ENCODE measurements at regions not wholly inside any gene's neighbourhood (a gene's known extent, or its start where the extent isn't known, plus 50 kb on each side); places are given as distances from the start of the nearest gene placed in this dataset.
"Not testable (repeated sequence)": the region's sequence is repeated elsewhere in the genome, so short reads cannot be mapped to it uniquely, and the experiment has no call there.

GRCh38 chr2:14506955-14507354, 125.6 kb upstream of the LRATD1 start:
- DNase-seq: not testable (repeated sequence)

DNA sequence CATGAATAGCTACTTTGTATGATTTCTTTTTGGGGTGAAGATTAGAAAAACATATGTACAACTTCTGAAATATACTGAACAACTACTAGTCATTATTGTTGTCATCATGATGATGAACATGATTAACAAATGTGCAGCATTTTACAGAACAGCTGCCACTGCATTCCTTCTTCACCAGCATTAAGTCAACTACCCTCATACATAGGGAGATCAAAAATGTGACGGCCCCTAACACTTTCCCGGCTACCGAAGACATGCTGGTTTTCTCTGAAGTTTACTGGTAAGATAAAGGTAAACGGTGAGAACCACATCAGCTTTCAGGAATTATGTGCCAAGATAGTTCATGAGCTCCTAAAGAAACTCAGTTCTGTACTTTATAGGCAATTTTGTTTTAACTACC, 121.0 kb upstream of the LRATD1 start:
- DNase-seq: no peak

GRCh38 chr2:14513903-14514302, 118.6 kb upstream of the LRATD1 start:
- DNase-seq: no peak

DNA sequence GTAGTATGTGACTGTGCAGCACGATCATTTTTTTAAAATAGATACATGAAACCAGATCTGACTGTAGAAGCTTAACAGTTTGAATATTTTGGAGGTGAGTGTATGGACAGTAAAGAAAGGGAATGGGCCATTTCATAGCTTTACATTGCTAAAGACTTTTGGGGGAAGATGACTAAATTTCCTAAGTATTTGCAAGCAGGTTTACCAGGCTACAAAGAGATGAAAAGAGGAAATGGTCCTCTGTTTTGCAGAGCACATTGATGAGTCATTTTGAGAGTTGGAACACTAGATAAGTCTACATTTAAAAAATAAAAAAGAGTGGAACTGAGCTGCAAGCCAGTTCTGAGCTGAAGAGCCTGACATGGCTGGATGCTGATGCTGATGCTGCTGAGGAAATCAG, 115.7 kb upstream of the LRATD1 start:
- DNase-seq: no peak

DNA sequence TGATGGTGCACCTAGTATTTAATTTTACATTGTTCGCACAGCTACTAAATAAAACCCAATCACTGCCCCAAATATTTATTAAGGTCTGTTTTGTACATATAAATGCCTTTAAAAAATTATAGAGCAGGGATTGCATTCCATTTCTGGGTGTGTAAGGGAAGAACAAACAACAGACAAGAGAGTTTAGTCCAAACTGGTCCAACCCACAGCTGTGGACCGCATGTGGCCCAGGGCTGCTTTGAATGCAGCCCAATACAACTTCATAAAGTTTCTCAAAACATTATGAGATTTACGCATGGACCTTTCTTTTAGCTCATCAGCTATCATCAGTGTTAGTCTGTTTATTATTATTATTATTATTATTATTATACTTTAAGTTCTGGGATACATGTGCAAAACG, 114.8 kb upstream of the LRATD1 start:
- no peak for DNase-seq

GRCh38 chr2:14520385-14520945, 112.1 kb upstream of the LRATD1 start:
- DNase-seq: no peak

GRCh38 chr2:14524041-14524802, 108.3 kb upstream of the LRATD1 start:
- no peak for DNase-seq

DNA sequence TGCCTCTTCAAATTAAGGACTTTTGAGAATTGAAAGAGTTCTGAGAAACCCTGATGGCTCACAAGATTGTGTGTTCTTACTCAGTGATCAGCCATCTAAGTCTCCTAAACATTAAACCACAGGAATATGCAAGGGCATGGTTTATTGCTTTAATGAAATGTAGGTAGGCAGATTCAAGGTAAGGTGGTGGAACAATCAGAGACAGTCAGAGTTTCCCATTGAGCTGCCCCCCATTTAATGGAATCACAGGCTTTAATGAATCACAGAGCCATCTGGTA, 107.8 kb upstream of the LRATD1 start:
- DNase-seq: no peak

DNA sequence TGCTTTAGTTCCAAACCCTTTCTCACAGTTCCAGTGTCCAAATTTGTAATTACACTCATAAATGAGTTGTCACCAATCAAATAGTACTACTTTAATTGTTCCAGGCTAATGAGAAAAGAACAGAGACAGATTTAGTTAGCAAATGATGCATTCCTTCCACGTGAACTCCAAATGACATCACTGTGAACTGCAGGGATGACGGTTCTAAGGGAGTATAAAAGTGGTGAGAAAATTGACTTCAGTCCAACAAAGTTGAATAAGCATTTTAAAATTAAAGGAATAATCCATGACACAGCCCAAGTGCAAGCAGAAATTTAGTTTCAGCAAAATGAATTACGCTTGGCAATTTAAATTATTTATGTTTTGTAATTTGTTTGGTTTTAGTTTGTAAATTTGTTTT, 102.0 kb upstream of the LRATD1 start:
- no peak for DNase-seq

DNA sequence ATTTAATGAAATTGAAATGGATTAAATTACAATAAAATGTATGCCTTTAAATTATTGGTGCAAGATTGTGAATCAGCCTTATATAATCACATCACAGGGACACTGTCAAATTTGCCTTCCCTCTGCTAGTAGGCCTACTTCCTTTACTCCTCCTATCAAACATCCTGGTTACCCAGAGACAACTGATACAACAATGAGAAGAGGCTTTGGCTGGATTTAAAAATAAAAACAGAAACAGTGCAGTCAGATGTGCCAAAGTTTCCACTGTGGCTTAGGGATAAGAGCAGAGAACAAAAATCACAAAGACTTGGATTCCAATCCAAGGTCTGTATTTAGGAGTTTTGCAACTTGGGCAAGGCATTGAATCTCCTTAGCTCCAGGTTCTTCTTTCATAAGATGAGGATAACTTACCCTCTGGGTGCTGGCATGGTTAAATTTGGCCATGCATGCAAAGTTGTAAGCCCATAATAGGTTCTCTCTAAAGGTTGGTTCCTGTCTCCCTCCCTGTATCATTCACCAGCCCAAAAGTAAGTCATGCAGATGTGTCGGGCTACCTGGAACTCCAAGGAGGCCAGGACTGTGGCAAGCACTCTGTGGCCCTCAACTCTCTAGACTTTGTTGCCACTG, 99.3 kb upstream of the LRATD1 start:
- DNase-seq: no peak

DNA sequence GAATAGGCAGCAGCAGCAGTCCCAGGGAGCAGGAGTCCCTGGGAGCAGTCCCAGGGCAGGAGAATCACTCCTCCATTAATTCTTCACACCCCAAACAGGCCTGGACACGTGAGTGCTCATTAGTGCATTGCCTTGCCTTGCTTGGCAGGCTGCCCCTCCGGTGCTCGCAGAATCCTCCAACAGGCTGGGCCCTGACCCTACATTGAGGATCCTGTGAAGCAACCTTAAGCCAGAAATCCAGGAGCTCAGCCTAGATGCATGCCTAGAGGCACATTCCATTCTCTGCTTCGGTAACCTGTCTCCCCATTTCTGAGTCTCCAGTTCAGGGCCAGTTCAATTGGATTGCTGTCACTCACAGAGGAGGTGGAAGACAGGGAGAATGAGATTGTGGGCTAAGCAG, 97.4 kb upstream of the LRATD1 start:
- DNase-seq: no peak

GRCh38 chr2:14536976-14537375, 95.5 kb upstream of the LRATD1 start:
- DNase-seq: no peak

- DNase-seq: no peak
These were observed 92.5 kb upstream of the LRATD1 start for GRCh38 chr2:14540015-14540414.

GRCh38 chr2:14543284-14543683, 89.2 kb upstream of the LRATD1 start:
- no peak for DNase-seq

GRCh38 chr2:14544247-14544646, 88.3 kb upstream of the LRATD1 start:
- DNase-seq: no peak

DNA sequence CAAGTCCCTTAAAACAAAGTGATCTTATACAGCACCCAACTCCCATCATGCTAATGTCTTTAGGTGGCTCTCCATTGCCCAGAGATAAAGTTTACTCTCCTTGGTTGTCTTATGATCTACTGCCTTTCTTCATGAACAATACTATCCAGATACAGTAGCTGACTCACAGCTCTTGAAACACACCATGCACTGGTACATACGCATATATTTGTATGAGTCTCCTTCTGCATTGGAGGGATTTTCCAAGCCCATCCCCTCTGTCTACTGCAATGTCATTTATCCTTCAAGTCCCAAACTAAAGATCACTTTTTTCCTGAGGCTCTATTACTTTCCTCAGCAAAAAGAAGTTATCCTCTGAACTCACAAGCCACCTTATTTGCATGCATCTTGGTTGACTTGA, 84.7 kb upstream of the LRATD1 start:
- no peak for DNase-seq

GRCh38 chr2:14550658-14551057, 81.9 kb upstream of the LRATD1 start:
- no peak for DNase-seq

DNA sequence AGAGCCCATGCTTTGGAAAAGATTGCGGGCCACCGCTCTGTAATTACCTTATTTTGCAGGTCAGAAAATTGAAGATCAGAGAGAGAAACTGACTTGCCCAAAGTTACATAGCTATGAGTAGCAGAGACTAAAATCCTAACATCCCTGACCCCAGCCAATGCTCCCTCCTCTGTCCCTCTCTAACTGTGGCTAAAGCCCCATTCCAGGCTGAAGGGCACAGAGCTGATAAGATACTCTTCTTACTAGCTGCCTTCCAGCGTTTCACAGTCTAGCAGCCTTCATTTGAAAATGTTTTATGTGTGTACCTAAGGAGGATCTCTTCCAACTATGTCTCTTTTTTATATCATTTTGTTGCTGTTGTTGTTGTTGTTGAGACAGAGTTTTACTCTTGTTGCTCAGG, 81.4 kb upstream of the LRATD1 start:
- DNase-seq: no peak

DNA sequence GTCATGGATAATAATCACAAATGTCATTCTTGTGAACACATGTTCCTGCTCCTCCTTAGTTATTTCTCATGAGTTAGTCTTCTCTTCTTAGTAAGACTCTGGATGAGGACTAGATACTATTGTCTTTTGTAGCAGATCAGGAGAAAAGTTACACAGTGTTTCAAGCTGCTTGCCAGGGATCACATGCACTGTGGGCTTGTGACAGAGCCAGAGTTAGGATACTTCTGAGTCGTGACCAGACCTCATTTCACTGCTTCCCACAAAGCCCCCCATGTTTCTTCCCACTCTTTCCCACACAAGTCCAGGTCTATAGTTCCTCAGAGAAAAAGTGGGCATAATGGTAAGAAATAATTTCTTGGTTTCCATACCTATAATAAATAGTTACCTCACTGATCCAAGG, 80.2 kb upstream of the LRATD1 start:
- DNase-seq: no peak

DNA sequence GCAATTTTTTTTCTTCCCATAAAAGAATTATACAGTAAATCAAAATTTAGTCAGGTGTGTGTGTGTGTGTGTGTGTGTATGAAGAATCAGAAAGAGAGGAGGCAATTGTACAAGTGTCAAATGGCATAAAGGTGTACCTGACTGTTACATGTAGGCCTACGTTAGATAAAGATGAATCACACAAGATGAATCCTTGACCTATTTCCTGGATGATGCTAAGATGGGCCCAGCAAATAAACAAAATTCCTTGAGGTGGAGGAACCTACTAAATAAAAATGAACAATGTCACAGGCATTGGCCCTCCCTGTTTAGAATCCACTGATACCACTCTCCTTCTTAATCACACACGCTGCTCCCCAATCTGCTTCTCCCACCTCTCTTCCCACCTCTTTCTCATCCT, 79.7 kb upstream of the LRATD1 start:
- DNase-seq: no peak

DNA sequence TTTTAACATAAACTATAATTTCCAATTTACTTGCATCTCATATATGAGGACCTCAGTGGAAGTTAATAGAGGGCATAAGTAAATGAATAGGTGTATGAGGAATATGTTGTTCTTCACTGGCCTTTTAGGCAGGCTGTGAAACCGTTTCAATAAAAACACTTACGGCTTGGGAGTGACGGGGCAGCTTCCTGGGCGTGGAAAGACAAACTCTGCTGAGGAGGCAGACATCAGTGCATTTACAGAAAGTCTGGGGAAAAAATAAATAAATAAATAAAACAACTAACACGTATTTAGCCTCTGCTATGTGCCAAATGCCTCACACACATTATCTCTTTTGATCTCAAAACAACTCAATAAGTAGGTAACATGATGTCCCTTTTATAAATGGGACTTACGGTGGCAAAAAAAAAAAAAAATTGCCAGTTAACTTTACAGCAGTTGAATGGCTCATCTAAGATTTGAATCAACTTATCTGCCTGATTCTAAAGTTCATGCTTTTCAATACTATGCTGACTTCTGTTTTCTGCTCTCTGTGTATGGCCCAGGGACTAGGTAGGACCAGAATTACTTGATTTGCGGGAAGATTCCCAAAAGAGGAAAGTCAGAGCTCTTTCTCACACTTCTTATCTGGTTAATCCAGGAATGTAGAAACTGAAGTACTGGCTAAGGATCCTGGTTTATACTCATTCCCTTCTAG, 77.5 kb upstream of the LRATD1 start:
- no peak for DNase-seq

DNA sequence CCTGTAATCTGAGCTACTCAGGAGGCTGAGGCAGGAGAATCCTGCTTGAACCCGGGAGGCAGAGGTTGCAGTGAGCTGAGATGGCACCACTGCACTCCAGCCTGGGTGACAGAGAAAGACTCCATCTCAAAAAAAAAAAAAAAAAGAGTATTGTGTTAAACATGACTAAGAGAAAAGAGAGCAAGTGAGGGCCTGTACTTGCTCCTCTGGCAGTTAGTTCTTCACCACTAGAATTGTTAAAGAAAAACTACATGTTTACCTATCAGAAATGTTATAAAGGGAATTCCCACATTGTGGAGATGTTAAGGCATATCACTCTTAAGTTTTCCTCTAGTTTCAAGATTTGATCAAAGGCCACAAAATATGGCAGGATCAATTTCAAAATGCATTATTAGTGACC, 75.4 kb upstream of the LRATD1 start:
- no peak for DNase-seq

GRCh38 chr2:14557916-14558315, 74.6 kb upstream of the LRATD1 start:
- DNase-seq: no peak

DNA sequence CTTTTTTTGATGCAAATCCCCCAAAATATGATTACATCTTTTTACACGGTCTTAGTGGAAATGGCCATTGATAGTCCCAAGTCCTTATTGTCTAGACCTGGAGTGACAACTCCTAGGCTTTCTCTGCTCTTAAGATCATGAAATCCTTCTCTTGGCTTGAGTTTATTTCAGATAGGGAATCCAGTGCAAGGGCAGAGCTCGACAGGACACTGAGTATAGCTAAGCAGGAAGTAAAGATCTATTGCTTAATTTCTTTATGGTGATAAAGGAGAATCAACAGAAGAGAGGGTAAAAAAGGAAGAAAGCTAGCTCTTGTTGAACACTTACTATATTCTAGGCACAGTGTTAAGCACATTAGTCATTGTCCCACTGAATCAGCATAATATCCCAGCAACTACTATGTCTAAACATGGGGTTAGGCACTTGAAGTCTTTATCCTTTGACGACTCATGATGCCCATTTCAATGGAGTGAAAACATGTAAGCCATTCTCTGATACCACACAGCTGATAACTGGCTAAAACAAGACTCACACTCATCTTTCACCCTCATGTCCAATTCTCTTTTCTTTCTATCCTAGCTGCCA, 74.1 kb upstream of the LRATD1 start:
- DNase-seq: no peak

Measured in stimulated activated CD4-positive, alpha-beta T cell treated with anti-CD3 and anti-CD28 coated beads, Interleukin-4, amount 100 ng/mL, for 24 hours (primary cell).